Stomach (tissue), 4 donors: ENCODE measurements at regions not wholly inside any gene's neighbourhood (a gene's known extent, or its start where the extent isn't known, plus 50 kb on each side); places are given as distances from the start of the nearest gene placed in this dataset.

Source experiments
- CTCF ChIP-seq, 7 experiments: fragments of 450-650 bp in 4 of 7; fragments of 200-600 bp in 3 of 7; sonication (generic) in 3 of 7; IDR thresholded peaks; one replicate each; pipeline ENCODE4 v1.5.1; 2016 to 2019; ENCODE audit warnings: antibody characterized with exemption in 7 of 7, control low read depth in 2 of 7, mild to moderate bottlenecking in 1 of 7
- EP300 ChIP-seq: sonication (generic); formaldehyde crosslinking; IDR thresholded peaks from one replicate; pipeline ENCODE4 v1.6.1; 2017; ENCODE audit warnings: antibody characterized with exemption
- POLR2A ChIP-seq, 4 donors: fragments of 450-650 bp; IDR thresholded peaks; one replicate each; pipeline ENCODE4 v1.6.1; 2016; ENCODE audit warnings: antibody characterized with exemption in 4 of 4, control low read depth in 2 of 4, mild to moderate bottlenecking in 1 of 4, moderate library complexity in 1 of 4
- POLR2AphosphoS5 ChIP-seq, 3 donors: sonication (generic); formaldehyde crosslinking; IDR thresholded peaks; one replicate each; pipeline ENCODE4 v1.6.1; 2016; ENCODE audit warnings: antibody characterized with exemption in 3 of 3

GRCh38 chr13:70571221-70571620 lies 463.0 kb upstream of the KLHL1 start:
- TF ChIP-seq EP300 (no peak), POLR2A (IDR thresholded peaks at IDR 0.05) (no peak), CTCF (IDR thresholded peaks at IDR 0.05) (no peak), POLR2AphosphoS5 (IDR thresholded peaks at IDR 0.05) (no peak)
